22Rv1 (cell line): ENCODE measurements at regions not wholly inside any gene's neighbourhood (a gene's known extent, or its start where the extent isn't known, plus 50 kb on each side); places are given as distances from the start of the nearest gene placed in this dataset.

ENCODE experiments used
- CTCF ChIP-seq: fragments of 450-650 bp; IDR thresholded peaks from 2 replicates; pipeline ENCODE4 v1.5.1; 2017; ENCODE audit warnings: mild to moderate bottlenecking
- ZFX ChIP-seq: fragments of 450-650 bp; IDR thresholded peaks from 2 replicates; pipeline ENCODE4 v1.6.1; 2017; ENCODE audit warnings: antibody characterized with exemption, borderline replicate concordance

GRCh38 chr12:108050696-108051095 is 78.4 kb upstream of the WSCD2 start:
- TF ChIP-seq CTCF, result no peak
- no peak for TF ChIP-seq ZFX
